Sigmoid colon (tissue), 6 donors: ENCODE measurements at regions not wholly inside any gene's neighbourhood (a gene's known extent, or its start where the extent isn't known, plus 50 kb on each side); places are given as distances from the start of the nearest gene placed in this dataset.

Experiments used
- DNase-seq: peaks from one replicate; pipeline ENCODE4 v3.0.0-alpha.2; 2019
- H3K27ac ChIP-seq, 4 donors: fragments of 200-600 bp; sonication (generic); one replicate each; pipeline ENCODE4 v1.5.1; 2016 to 2019; ENCODE audit warnings: mild to moderate bottlenecking in 1 of 4
- H3K27me3 ChIP-seq, 3 donors: fragments of 200-600 bp; sonication (generic); one replicate each; pipeline ENCODE4 v1.5.1; 2019; ENCODE audit warnings: mild to moderate bottlenecking in 1 of 3
- H3K36me3 ChIP-seq, 4 donors: fragments of 200-600 bp; sonication (generic); one replicate each; pipeline ENCODE4 v1.5.1; 2016 to 2019
- H3K4me1 ChIP-seq, 4 donors: fragments of 200-600 bp; sonication (generic); one replicate each; pipeline ENCODE4 v1.5.1; 2017 to 2019
- H3K4me3 ChIP-seq, 4 donors: fragments of 200-600 bp; sonication (generic); one replicate each; pipeline ENCODE4 v1.5.1; 2017 to 2019; ENCODE audit warnings: mild to moderate bottlenecking in 2 of 4, moderate library complexity in 1 of 4
- H3K9me3 ChIP-seq, 4 donors: fragments of 200-600 bp in 3 of 4; sonication (generic) in 3 of 4; one replicate each; pipeline versions ENCODE4 v1.5.1 to v1.6.1; 2013 to 2019
- CTCF ChIP-seq, 4 experiments: fragments of 450-650 bp in 3 of 4; fragments of 200-600 bp in 1 of 4; IDR thresholded peaks; one replicate each; pipeline ENCODE4 v1.5.1; 2016 to 2019; ENCODE audit warnings: antibody characterized with exemption in 4 of 4, mild to moderate bottlenecking in 3 of 4, moderate library complexity in 2 of 4
- EP300 ChIP-seq, 4 donors: sonication (generic); formaldehyde crosslinking; IDR thresholded peaks; one replicate each; pipeline ENCODE4 v1.6.1; 2017; ENCODE audit warnings: antibody characterized with exemption in 4 of 4
- POLR2A ChIP-seq, 2 donors: fragments of 450-650 bp; IDR thresholded peaks; one replicate each; pipeline ENCODE4 v1.6.1; 2016; ENCODE audit warnings: antibody characterized with exemption in 2 of 2, mild to moderate bottlenecking in 2 of 2, moderate library complexity in 2 of 2
- POLR2AphosphoS5 ChIP-seq, 4 donors: sonication (generic); formaldehyde crosslinking; IDR thresholded peaks; one replicate each; pipeline ENCODE4 v1.6.1; 2017; ENCODE audit warnings: antibody characterized with exemption in 4 of 4
- WGBS, 2 donors: extraction: QIAGEN DNeasy Blood & Tissue Kit; methylation state at CpG; one replicate each; pipeline ENCODE4 v1.1.7; 2013; 5-methylcytosine and 5-hydroxymethylcytosine counted together
- intact Hi-C: fragments of 100-400 bp; cut with DNase I; formaldehyde crosslinking; loops from one replicate; pipeline ENCODE4 v1.15.1; 2023
- donor health status: healthy with polysubstance abuse.
- donor health status: healthy.

- no peaks in the 10 kb centered on the region for H3K27me3 ChIP-seq
- DNase-seq: no peak
- no peak overlapping the region for H3K4me3 ChIP-seq
- no peaks in the 10 kb centered on the region for H3K9me3 ChIP-seq
- no peak for TF ChIP-seq CTCF (IDR thresholded peaks at IDR 0.05)
- no peak for TF ChIP-seq POLR2AphosphoS5 (IDR thresholded peaks at IDR 0.05)
- TF ChIP-seq POLR2A (IDR thresholded peaks at IDR 0.05): no peak
- no peak for TF ChIP-seq EP300 (IDR thresholded peaks at IDR 0.05)
- WGBS, 2 donors: 46 to 79% methylated on average over 12 of the region's 12 CpGs
- no peaks in the 10 kb centered on the region for H3K4me1 ChIP-seq
- H3K36me3 ChIP-seq: no peaks in the 10 kb centered on the region
- H3K27ac ChIP-seq: no peak overlapping the region
- intact Hi-C loops: no loop called here
Measured at GRCh38 chr11:42571131-42571877, 740.5 kb upstream of the API5 start.

- no peaks in the 10 kb centered on the region for H3K36me3 ChIP-seq
- intact Hi-C loops: no loop called here
- no peaks in the 10 kb centered on the region for H3K9me3 ChIP-seq
- no peaks in the 10 kb centered on the region for H3K27me3 ChIP-seq
- DNase-seq: no peak
- no peaks in the 10 kb centered on the region for H3K4me1 ChIP-seq
- no peak overlapping the region for H3K27ac ChIP-seq
- WGBS, 2 donors: 57 to 76% methylated on average over 5 of the region's 5 CpGs
- no peak overlapping the region for H3K4me3 ChIP-seq
- TF ChIP-seq CTCF (IDR thresholded peaks at IDR 0.05) (no peak), POLR2AphosphoS5 (IDR thresholded peaks at IDR 0.05) (no peak), POLR2A (IDR thresholded peaks at IDR 0.05) (no peak), EP300 (IDR thresholded peaks at IDR 0.05) (no peak)
Measured at GRCh38 chr11:42571878-42572610, 739.8 kb upstream of the API5 start.

- no peaks in the 10 kb centered on the region for H3K36me3 ChIP-seq
- no peak overlapping the region for H3K4me3 ChIP-seq
- no peak for DNase-seq
- intact Hi-C loops: no loop called here
- WGBS, 2 donors: 53 to 69% methylated on average over 3 of the region's 3 CpGs
- H3K27ac ChIP-seq: no peak overlapping the region
- no peaks in the 10 kb centered on the region for H3K9me3 ChIP-seq
- TF ChIP-seq CTCF (IDR thresholded peaks at IDR 0.05): no peak
- TF ChIP-seq EP300 (IDR thresholded peaks at IDR 0.05): no peak
- no peak for TF ChIP-seq POLR2A (IDR thresholded peaks at IDR 0.05)
- no peak for TF ChIP-seq POLR2AphosphoS5 (IDR thresholded peaks at IDR 0.05)
- H3K4me1 ChIP-seq: no peaks in the 10 kb centered on the region
- H3K27me3 ChIP-seq: no peaks in the 10 kb centered on the region
Measured at GRCh38 chr11:42576318-42576717, 735.5 kb upstream of the API5 start.

GRCh38 chr11:42589286-42589685, 722.5 kb upstream of the API5 start:
- 57 to 58% methylated on average over 2 of the region's 2 CpGs for WGBS, 2 donors
- intact Hi-C loops: no loop called here
- no peaks in the 10 kb centered on the region for H3K4me1 ChIP-seq
- TF ChIP-seq POLR2AphosphoS5 (IDR thresholded peaks at IDR 0.05) (no peak), POLR2A (IDR thresholded peaks at IDR 0.05) (no peak), CTCF (IDR thresholded peaks at IDR 0.05) (no peak), EP300 (IDR thresholded peaks at IDR 0.05) (no peak)
- H3K27me3 ChIP-seq: no peaks in the 10 kb centered on the region
- H3K27ac ChIP-seq: no peak overlapping the region
- no peaks in the 10 kb centered on the region for H3K9me3 ChIP-seq
- no peak for DNase-seq
- no peaks in the 10 kb centered on the region for H3K36me3 ChIP-seq
- no peak overlapping the region for H3K4me3 ChIP-seq
